ENCODE measurements at regions not wholly inside any gene's neighbourhood (a gene's known extent, or its start where the extent isn't known, plus 50 kb on each side); places are given as distances from the start of the nearest gene placed in this dataset.

DNA sequence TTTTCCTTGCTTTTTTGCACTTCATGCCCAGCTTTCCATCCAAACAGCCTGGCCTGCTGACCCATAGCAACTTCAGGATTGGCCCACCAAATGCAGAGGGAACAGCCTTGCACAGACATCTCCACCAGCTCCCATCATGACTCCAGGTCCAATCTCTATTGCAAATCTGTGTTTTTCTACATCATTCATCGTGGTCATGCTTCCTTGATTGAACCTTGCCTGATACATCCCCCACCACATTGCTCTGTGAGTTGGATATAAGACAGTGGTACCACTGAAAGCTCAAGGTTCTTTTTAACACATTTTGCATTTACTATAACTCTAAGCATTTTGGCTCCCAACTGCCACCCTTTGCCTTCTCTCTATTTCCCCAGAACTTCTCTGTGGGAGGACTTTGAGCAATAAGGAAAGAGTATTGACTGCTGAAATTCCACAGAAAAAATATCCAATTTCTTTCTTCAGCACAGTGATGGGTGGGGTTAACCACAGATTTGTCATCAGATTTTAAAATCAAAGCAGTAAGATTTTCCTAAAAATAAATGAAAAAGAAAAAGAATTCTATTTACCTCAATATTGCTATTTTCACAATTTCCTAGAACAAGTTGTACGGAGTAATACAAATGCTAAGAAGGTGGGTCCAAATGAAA, 114.6 kb upstream of the GALNT15 start:
- TF ChIP-seq, protein P1, sequence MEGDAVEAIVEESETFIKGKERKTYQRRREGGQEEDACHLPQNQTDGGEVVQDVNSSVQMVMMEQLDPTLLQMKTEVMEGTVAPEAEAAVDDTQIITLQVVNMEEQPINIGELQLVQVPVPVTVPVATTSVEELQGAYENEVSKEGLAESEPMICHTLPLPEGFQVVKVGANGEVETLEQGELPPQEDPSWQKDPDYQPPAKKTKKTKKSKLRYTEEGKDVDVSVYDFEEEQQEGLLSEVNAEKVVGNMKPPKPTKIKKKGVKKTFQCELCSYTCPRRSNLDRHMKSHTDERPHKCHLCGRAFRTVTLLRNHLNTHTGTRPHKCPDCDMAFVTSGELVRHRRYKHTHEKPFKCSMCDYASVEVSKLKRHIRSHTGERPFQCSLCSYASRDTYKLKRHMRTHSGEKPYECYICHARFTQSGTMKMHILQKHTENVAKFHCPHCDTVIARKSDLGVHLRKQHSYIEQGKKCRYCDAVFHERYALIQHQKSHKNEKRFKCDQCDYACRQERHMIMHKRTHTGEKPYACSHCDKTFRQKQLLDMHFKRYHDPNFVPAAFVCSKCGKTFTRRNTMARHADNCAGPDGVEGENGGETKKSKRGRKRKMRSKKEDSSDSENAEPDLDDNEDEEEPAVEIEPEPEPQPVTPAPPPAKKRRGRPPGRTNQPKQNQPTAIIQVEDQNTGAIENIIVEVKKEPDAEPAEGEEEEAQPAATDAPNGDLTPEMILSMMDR (IDR thresholded peaks at IDR 0.05), result no peak
- TF ChIP-seq POLR2A (IDR thresholded peaks at IDR 0.05), result no peak
